Progenitor cell of endocrine pancreas (in vitro differentiated cells): ENCODE measurements at regions not wholly inside any gene's neighbourhood (a gene's known extent, or its start where the extent isn't known, plus 50 kb on each side); places are given as distances from the start of the nearest gene placed in this dataset.

Experiments used
- DNase-seq: peaks from one replicate; pipeline ENCODE4 v3.0.0; 2021; ENCODE audit warnings: low spot score; ENCODE audit not compliant: unreplicated experiment
- H3K27ac Mint-ChIP-seq: 2 replicates; pipeline ENCODE4 v1.8.0; 2021; ENCODE audit warnings: mild to moderate bottlenecking, moderate library complexity, mixed read lengths
- H3K27me3 Mint-ChIP-seq: 2 replicates; pipeline ENCODE4 v1.8.0; 2021; ENCODE audit warnings: mixed read lengths
- H3K36me3 Mint-ChIP-seq: 2 replicates; pipeline ENCODE4 v1.8.0; 2022; ENCODE audit warnings: mixed read lengths; ENCODE audit not compliant: insufficient read depth
- H3K4me1 Mint-ChIP-seq: 2 replicates; pipeline ENCODE4 v1.8.0; 2021; ENCODE audit warnings: low read depth, mixed read lengths
- H3K4me3 Mint-ChIP-seq: 2 replicates; pipeline ENCODE4 v1.8.0; 2021; ENCODE audit warnings: low read depth, mild to moderate bottlenecking, moderate library complexity, mixed read lengths
- H3K9me3 Mint-ChIP-seq: 2 replicates; pipeline ENCODE4 v1.8.0; 2021; ENCODE audit warnings: low read depth, mixed read lengths
- TF ChIP-seq, protein P1 (sequence below): fragments of 200-600 bp; sonication (generic); IDR thresholded peaks from one replicate; pipeline ENCODE4 v1.5.0; 2021; ENCODE audit warnings: antibody characterized with exemption, mild to moderate bottlenecking; ENCODE audit not compliant: unreplicated experiment

- Mint-ChIP-seq H3K27ac (no peak overlapping the region), H3K27me3 (no peaks in the 10 kb centered on the region), H3K36me3 (no peaks in the 10 kb centered on the region), H3K4me3 (no peak overlapping the region), H3K9me3 (no peaks in the 10 kb centered on the region), H3K4me1 (no peaks in the 10 kb centered on the region)
- no peak for DNase-seq
- TF ChIP-seq, protein P1, sequence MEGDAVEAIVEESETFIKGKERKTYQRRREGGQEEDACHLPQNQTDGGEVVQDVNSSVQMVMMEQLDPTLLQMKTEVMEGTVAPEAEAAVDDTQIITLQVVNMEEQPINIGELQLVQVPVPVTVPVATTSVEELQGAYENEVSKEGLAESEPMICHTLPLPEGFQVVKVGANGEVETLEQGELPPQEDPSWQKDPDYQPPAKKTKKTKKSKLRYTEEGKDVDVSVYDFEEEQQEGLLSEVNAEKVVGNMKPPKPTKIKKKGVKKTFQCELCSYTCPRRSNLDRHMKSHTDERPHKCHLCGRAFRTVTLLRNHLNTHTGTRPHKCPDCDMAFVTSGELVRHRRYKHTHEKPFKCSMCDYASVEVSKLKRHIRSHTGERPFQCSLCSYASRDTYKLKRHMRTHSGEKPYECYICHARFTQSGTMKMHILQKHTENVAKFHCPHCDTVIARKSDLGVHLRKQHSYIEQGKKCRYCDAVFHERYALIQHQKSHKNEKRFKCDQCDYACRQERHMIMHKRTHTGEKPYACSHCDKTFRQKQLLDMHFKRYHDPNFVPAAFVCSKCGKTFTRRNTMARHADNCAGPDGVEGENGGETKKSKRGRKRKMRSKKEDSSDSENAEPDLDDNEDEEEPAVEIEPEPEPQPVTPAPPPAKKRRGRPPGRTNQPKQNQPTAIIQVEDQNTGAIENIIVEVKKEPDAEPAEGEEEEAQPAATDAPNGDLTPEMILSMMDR: no peak
These were observed 1261.6 kb upstream of the GBE1 start for GRCh38 chr3:83023086-83023485.

DNA sequence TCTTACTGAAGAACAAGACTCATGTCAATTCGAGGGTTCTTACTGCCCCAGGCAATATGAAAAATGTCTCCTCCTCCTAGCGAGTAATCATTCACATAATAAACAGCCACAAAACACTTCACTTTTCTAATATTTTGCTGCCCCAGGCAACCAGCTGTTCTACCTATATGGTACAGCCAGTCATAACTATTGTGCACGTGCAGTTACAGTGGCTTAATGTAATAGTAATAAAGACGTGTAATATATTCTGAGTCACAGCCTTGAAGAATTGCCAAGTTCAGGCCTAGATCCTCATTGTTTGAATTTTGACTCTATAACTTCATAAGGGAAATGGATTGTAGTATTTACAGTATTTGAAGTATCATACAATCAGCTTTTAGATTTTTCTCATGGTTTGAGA lies 1250.0 kb upstream of the GBE1 start:
- no peaks in the 10 kb centered on the region for H3K27me3 Mint-ChIP-seq

GRCh38 chr3:83003917-83004316 lies 1242.5 kb upstream of the GBE1 start:
- H3K27ac Mint-ChIP-seq: no peak overlapping the region
- H3K4me1 Mint-ChIP-seq: no peaks in the 10 kb centered on the region
- no peaks in the 10 kb centered on the region for H3K27me3 Mint-ChIP-seq
- DNase-seq: no peak
- no peaks in the 10 kb centered on the region for H3K9me3 Mint-ChIP-seq
- no peak overlapping the region for H3K4me3 Mint-ChIP-seq
- H3K36me3 Mint-ChIP-seq: no peaks in the 10 kb centered on the region
- TF ChIP-seq, protein P1: no peak

More for the DNA sequence above, 1250.0 kb upstream of the GBE1 start:
- Mint-ChIP-seq H3K36me3 (no peaks in the 10 kb centered on the region), H3K9me3 (no peaks in the 10 kb centered on the region), H3K4me3 (no peak overlapping the region), H3K27ac (no peak overlapping the region), H3K4me1 (no peaks in the 10 kb centered on the region)
- no peak for DNase-seq
- TF ChIP-seq, protein P1: no peak

GRCh38 chr3:83002869-83003445 lies 1241.5 kb upstream of the GBE1 start:
- H3K27me3 Mint-ChIP-seq: no peaks in the 10 kb centered on the region
- H3K27ac Mint-ChIP-seq: no peak overlapping the region
- H3K4me1 Mint-ChIP-seq: no peaks in the 10 kb centered on the region
- TF ChIP-seq, protein P1: no peak
- DNase-seq: no peak
- no peaks in the 10 kb centered on the region for H3K36me3 Mint-ChIP-seq
- no peaks in the 10 kb centered on the region for H3K9me3 Mint-ChIP-seq
- no peak overlapping the region for H3K4me3 Mint-ChIP-seq

DNA sequence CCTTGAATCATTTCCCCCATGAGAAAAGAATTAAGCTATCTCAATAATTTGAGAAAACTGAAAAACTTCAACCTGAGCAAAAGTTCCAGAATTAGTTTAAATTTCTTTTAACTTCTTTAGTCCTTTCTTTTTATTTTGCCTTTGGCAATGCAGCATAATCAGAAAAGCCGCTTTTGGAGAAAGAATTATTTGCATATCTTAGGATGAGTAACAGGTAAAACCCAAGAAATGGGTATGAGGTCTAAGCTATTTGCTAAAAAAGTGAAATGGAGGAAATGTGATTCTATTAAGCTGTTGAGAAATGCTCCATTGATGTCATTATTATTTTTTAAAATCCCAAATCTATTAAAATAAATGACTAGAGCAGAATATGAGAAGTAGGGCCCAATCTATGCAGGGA lies 1238.3 kb upstream of the GBE1 start:
- Mint-ChIP-seq H3K27ac (no peak overlapping the region), H3K4me1 (no peaks in the 10 kb centered on the region), H3K27me3 (no peaks in the 10 kb centered on the region), H3K4me3 (no peak overlapping the region), H3K9me3 (peaks cover 9% of the 10 kb centered on the region), H3K36me3 (no peaks in the 10 kb centered on the region)
- TF ChIP-seq, protein P1: no peak
- no peak for DNase-seq
